Naive thymus-derived CD4-positive, alpha-beta T cell (primary cell): ENCODE measurements at regions not wholly inside any gene's neighbourhood (a gene's known extent, or its start where the extent isn't known, plus 50 kb on each side); places are given as distances from the start of the nearest gene placed in this dataset.

ENCODE experiments used
- ATAC-seq: fragments of 150-1000 bp; cut with Tn5 transposase; 2 replicates; pipeline ENCODE4 v1.10.0; 2021; ENCODE audit warnings: mild to moderate bottlenecking, moderate library complexity
- CTCF ChIA-PET: fragments of 350-600 bp; sonication (Branson Sonifier 250); formaldehyde crosslinking; loops from one replicate; lab custom pipeline; 2021; ENCODE audit warnings: antibody characterized with exemption; lab: Charles Lee
- POLR2A ChIA-PET: fragments of 350-600 bp; sonication (Branson Sonifier 250); formaldehyde crosslinking; loops from one replicate; lab custom pipeline; 2021; ENCODE audit warnings: antibody characterized with exemption, inconsistent platforms; lab: Charles Lee
- DNase-seq, 9 donors: peaks; one replicate each; pipeline versions ENCODE4 v3.0.0 to v3.0.0-alpha.2; 2020 to 2022; ENCODE audit warnings: mixed read lengths in 1 of 9
- H3K27ac ChIP-seq: one replicate; pipeline ENCODE4 v1.7.0; 2013; ENCODE audit warnings: mild to moderate bottlenecking, low read depth, low read length, moderate library complexity
- H3K27me3 ChIP-seq, 2 donors: one replicate each; pipeline ENCODE4 v1.7.0; 2013; ENCODE audit warnings: low read length in 2 of 2, mild to moderate bottlenecking in 2 of 2, moderate library complexity in 2 of 2; ENCODE audit not compliant: control insufficient read depth in 2 of 2, insufficient read depth in 2 of 2
- H3K36me3 ChIP-seq, 3 experiments: 1 replicate in 2 of 3; 2 replicates in 1 of 3; pipeline ENCODE4 v1.7.0; 2013; ENCODE audit warnings: low read length in 3 of 3, mild to moderate bottlenecking in 3 of 3, moderate library complexity in 1 of 3; ENCODE audit not compliant: insufficient read depth in 3 of 3, control insufficient read depth in 2 of 3
- H3K4me1 ChIP-seq, 2 donors: one replicate each; pipeline ENCODE4 v1.7.0; 2013; ENCODE audit warnings: low read length in 2 of 2, mild to moderate bottlenecking in 2 of 2, moderate library complexity in 1 of 2; ENCODE audit not compliant: control insufficient read depth in 2 of 2, insufficient read depth in 2 of 2
- H3K4me3 ChIP-seq: 2 replicates; pipeline ENCODE4 v1.7.0; 2013; ENCODE audit warnings: mild to moderate bottlenecking, low read length
- H3K9me3 ChIP-seq, 3 experiments: 1 replicate in 2 of 3; 2 replicates in 1 of 3; pipeline ENCODE4 v1.7.0; 2013; ENCODE audit warnings: low read length in 3 of 3; ENCODE audit not compliant: control insufficient read depth in 2 of 3
- H3K27ac Mint-ChIP-seq, 9 donors: one replicate each; pipeline ENCODE4 v1.8.0; 2020 to 2022; ENCODE audit warnings: mixed read lengths in 9 of 9, mild to moderate bottlenecking in 8 of 9, moderate library complexity in 5 of 9, inconsistent platforms in 2 of 9
- H3K27me3 Mint-ChIP-seq, 5 donors: one replicate each; pipeline ENCODE4 v1.8.0; 2021 to 2022; ENCODE audit warnings: mixed read lengths in 5 of 5, mild to moderate bottlenecking in 1 of 5
- H3K36me3 Mint-ChIP-seq, 5 donors: one replicate each; pipeline ENCODE4 v1.8.0; 2020 to 2022; ENCODE audit warnings: mixed read lengths in 5 of 5, mild to moderate bottlenecking in 3 of 5, inconsistent platforms in 1 of 5
- H3K4me1 Mint-ChIP-seq, 7 donors: one replicate each; pipeline ENCODE4 v1.8.0; 2020 to 2022; ENCODE audit warnings: mixed read lengths in 7 of 7, mild to moderate bottlenecking in 3 of 7, inconsistent platforms in 1 of 7
- H3K4me3 Mint-ChIP-seq, 10 donors: one replicate each; pipeline ENCODE4 v1.8.0; 2020 to 2022; ENCODE audit warnings: mild to moderate bottlenecking in 10 of 10, mixed read lengths in 10 of 10, moderate library complexity in 6 of 10, inconsistent platforms in 2 of 10
- H3K9me3 Mint-ChIP-seq, 11 donors: one replicate each; pipeline ENCODE4 v1.8.0; 2020 to 2022; ENCODE audit warnings: mixed read lengths in 11 of 11, mild to moderate bottlenecking in 4 of 11, inconsistent platforms in 1 of 11, moderate library complexity in 1 of 11
- intact Hi-C, 2 donors: fragments of 100-400 bp; cut with micrococcal nuclease; formaldehyde crosslinking; loops; one replicate each; pipeline ENCODE4 v1.15.1; 2023

DNA sequence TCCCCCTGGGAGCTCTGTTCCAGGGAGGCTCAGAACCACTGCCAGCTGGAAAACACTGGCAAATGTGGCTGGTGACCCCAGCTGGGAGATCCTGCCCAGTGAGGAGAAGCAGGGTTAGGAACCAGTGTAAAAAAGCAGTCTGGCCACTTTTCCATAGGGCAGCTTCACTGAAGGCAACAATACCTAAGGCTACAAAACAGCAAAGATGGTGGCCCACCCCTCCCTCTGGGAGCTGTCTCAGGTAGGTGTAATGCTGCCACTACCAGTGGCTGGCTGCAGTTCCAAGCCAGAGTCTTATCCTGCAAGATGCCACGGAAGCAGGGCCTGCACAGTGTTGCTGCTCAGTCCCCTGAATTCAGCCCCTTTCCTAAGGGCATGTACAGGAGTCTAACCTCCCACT is 50.6 kb upstream of the ANO6 start:
- no peaks in the 10 kb centered on the region for H3K36me3 ChIP-seq
- H3K27me3 ChIP-seq = peaks cover 0 to 4% of the 10 kb centered on the region in 2 donors
- H3K27ac ChIP-seq = no peak overlapping the region
- ChIA-PET POLR2A (no interaction called here), CTCF (no interaction called here)
- peaks cover 0 to 22% (median 11%) of the 10 kb centered on the region in 5 donors for H3K36me3 Mint-ChIP-seq
- no peak overlapping the region for H3K27ac Mint-ChIP-seq
- peaks cover 0 to 6% (median 0%) of the 10 kb centered on the region in 3 experiments for H3K9me3 ChIP-seq
- H3K9me3 Mint-ChIP-seq = peaks cover 10 to 41% (median 31%) of the 10 kb centered on the region in 11 donors
- intact Hi-C loops = no loop called here
- ATAC-seq (no peak), DNase-seq (no peak)
- no peak overlapping the region for H3K4me3 ChIP-seq
- no peaks in the 10 kb centered on the region for H3K4me1 ChIP-seq
- H3K4me1 Mint-ChIP-seq = peaks cover 0 to under 1% (median 0%) of the 10 kb centered on the region in 7 donors
- no peak overlapping the region for H3K4me3 Mint-ChIP-seq
- peaks cover 10 to 36% (median 21%) of the 10 kb centered on the region in 5 donors for H3K27me3 Mint-ChIP-seq

GRCh38 chr12:45166056-45166455 is 49.8 kb upstream of the ANO6 start:
- Mint-ChIP-seq H3K9me3 (peaks cover 10 to 34% (median 26%) of the 10 kb centered on the region in 11 donors), H3K27me3 (peaks cover 10 to 35% (median 21%) of the 10 kb centered on the region in 5 donors), H3K4me3 (no peak overlapping the region), H3K4me1 (peaks cover 0 to 4% (median 0%) of the 10 kb centered on the region in 7 donors), H3K36me3 (peaks cover 0 to 18% (median 11%) of the 10 kb centered on the region in 5 donors), H3K27ac (no peak overlapping the region)
- H3K9me3 ChIP-seq = no peaks in the 10 kb centered on the region
- ChIA-PET CTCF (interaction anchor here (0.7 kb wide), 1 partner anchor 120 kb away, joined by 3 read pairs; no protein-coding TSS in a partner anchor), POLR2A (no interaction called here)
- no peak overlapping the region for H3K4me3 ChIP-seq
- H3K27me3 ChIP-seq = peaks cover 0 to 4% of the 10 kb centered on the region in 2 donors
- intact Hi-C loops = no loop called here
- no peaks in the 10 kb centered on the region for H3K36me3 ChIP-seq
- DNase-seq (no peak), ATAC-seq (no peak)
- H3K27ac ChIP-seq = no peak overlapping the region
- no peaks in the 10 kb centered on the region for H3K4me1 ChIP-seq
